NCI-H1105 treated with DMSO at 0.1 percent for 48 hours (cell line): ENCODE measurements at regions not wholly inside any gene's neighbourhood (a gene's known extent, or its start where the extent isn't known, plus 50 kb on each side); places are given as distances from the start of the nearest gene placed in this dataset.

ENCODE experiments used
- DNase-seq: peaks from one replicate; lab custom pipeline; 2025; lab: John Stamatoyannopoulos, UW

DNA sequence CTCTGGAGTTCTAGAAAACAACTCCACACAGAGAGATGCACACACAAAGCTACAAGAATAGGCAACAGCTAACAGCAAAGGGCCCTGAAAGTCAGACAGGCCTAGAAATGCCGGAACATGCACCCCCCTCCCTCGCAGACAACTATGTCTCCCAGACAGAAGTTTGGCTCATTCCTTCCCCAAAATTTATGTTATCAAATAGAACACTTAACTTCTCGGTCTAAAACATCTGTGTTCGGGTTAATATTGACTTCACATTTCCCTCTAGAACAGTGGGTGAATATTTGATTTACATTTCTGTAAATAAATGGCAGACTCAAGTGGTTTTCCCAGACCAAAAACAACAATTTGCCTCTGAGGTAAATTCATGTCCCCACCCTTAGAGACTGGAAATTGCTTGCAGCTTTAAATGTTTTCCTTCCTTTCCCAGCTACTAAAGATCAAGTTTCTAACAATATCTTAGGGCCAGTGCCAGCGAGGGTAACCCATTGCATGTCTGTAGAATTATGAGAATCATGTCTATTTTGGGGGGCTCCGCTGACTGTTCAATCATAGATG lies 92.5 kb upstream of the INHBA start:
- DNase-seq, result no peak

DNA sequence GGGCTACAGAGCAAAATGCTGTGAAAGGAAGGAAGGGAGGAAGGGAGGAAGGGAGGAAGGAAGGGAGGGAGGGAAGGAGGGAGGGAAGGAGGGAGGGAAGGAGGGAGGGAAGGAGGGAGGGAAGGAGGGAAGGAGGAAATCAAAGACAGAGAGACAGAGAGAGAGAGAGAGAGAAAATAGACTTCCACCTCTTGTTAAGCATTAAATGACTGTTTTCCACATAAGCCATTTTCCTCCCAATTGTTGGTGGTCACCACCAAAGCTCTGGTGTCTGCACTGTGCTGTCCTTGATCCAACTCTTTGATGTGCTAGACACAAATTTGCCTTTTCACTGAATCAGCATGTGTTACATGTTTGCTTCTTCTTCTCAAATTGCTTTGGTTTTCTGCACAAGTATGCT lies 90.7 kb upstream of the INHBA start:
- no peak for DNase-seq

DNA sequence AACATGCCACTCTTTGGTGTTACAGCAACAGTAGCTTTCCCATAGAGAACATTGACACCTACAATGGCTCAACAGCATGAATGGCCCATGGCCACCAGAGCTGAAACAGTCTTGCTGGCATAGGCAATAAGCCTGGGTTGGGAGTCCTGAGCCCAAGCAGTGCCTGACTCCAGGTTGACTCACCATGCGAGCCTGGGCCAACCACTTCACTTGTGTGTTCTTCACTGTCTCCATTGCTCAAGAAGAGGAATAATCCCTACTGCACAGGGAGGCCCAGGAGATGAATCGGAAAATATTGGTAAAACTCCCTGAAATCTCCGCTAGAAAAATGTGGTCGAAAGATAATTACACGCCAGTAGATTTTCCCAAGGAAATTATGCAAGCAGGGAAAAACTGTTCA lies 89.2 kb upstream of the INHBA start:
- no peak for DNase-seq

DNA sequence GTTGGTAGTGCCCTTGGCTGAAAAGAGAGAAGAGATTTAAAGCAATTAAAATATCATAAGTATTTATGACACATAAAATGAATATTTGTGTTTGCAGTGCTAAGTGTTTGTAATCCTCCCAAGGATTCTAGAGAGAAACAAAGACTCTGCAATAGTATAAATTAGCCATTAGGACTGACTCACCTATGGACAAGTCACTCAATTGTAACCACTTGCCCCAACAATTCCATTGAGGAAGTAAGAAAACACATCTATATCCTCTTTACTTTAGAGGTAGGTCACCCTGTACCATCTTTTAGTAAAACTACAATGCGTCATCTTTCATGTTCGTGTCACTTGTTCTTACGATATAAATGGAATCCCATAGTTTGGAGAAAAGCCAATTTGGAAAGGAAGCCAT lies 85.7 kb upstream of the INHBA start:
- DNase-seq, result no peak

DNA sequence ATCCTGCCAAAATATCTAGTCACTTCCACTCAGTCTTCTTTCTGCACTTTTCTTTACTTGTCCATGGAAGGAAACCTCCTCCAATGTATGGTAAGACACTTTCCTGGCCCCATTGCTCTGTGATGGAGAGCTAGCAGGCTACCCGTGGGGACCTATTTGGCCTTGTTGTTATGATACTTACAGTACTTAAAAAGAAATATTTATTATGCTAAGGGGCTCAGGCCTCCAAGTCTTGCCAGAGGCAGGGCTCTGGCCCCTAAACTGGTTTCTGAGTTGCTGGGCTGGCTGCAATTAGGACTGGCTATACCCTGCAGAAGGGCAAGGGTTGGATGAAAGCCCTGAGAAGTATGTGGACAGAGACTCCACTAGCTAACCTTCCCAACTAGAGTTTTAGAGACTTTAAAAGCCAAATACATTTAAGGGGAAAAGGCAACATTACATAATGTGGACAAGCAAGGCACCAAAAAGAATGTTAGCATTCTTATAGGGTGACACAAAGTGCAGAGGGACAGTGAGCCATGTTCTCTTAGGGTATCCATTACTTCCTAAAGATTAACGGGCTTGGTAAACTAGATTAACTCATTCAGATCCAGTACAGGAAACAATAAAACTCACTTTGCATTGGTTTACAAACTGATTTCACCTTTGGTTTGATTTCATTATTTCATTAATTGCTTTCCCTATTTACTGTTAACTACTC lies 84.9 kb upstream of the INHBA start:
- DNase-seq, result no peak

DNA sequence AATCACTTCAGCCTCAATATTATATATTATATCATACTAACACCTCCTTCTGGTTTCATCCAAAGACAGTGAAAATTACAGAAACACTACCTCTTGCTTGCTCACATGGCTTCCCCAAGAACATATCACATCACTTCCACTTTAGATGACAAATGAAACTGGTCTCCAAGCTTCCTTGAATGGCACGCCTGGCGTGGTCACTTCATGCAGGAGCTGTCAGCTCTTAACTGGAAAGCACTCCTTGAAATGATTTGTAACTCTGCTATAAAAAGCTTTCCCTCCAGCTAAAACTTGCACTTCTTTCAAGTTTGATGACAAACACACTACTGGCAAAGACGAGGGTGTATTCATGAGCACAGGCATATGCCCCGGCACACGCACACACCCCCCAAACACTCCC lies 84.1 kb upstream of the INHBA start:
- no peak for DNase-seq

DNA sequence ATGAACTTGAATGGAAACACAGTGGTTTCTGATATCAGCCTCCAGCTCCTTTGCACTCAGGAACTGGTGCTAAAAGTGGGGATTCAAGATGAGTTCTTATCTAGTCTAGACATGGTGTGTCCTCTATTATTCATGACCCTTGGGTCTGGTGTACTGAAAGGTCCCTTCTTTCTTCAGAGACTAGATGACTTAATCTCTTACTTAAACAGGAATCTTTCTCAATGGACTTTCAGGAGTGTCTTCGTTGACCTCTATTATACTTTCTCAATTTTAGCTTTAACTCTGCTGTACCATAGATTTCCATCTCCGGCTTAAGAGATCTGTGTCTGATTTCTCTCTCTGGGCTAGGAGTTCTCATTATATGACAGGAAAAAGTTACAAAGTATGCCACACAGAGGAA lies 83.5 kb upstream of the INHBA start:
- no peak for DNase-seq

DNA sequence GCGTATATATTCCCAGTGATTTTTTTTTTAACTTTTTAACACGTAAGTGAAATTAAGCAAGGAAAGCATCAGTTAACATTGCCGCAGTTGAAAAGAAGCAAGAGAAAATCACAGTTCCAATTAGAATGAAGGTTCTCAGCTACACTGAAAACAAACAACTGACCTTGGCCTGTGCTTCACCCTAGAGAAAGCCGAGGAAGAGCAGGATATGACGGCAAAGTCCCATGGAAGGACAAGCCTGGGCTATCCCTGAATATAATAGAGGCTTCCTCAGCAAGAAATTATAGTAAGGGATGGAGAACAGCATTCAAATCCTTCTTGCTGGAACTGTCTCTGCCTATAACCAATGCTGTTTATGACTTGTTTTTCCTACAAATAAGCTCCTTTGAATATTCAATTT lies 83.0 kb upstream of the INHBA start:
- no peak for DNase-seq

DNA sequence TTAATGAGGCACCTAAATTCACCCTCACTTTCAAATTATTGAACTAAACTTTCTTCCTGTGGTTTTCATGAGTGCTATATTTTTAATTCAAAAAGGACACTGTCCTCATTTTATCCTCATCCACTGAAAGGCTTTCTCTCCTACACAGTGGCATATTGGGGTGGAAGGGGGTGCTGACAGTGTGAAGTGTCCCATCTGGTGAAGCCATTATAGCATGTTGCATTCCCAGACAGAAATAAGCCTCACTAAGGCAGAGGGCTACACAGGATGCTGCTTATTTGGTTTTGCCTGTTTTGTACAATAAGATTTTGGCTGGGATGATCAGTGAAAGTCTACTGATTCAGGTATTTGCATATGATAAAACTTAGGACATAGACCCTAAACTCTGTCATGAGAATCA lies 82.4 kb upstream of the INHBA start:
- no peak for DNase-seq

DNA sequence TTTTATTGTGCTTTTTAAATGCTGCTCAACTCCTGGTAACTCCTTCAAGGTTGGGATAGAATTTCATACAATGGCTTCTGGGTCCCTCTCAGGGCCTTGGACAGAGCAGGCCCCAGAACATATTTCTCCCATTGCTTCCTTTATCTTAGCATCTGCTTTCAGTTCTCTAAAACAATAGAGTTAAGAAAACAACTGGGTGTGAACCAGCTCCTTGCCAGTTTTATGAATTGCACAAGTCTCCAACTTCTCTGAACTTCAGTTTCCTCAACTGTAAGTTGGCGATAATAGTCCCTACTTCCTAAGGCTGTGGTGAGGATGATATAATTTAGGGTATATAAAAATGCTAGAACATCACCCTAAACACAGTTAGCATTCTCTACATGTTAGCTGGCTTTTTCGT lies 77.0 kb upstream of the INHBA start:
- DNase-seq, result no peak

DNA sequence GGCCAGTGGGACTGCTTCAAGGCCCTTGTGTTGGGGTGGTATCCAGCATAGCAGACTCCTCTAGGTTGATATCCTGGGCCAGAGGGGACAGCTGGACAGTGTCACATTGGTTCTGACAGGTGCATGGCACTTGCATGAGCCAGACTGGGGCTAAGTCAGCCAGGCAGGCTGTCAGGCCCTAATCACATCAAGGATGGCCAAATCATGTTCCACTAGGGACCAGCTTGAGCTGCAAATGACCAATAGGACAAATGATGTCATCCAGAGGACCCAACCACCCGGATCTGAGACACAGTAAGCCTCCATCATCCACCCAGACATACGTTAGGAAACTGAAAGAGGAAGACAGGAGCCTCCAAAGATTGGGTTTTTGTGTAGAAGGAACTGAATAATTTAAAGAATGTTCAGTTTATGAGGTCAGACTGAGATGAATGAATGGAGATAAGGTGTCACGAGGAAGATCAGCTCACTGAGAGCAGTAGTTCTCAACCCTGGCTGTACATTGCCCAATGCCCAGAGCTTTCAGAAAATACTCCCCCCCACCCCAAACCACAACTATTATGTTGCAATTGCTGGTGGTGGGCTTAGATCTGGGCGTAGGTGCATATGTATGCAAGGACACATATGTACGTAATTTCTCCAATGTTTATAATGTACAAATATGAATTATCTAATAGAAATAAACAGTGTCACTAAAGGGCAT lies 75.2 kb upstream of the INHBA start:
- no peak for DNase-seq

DNA sequence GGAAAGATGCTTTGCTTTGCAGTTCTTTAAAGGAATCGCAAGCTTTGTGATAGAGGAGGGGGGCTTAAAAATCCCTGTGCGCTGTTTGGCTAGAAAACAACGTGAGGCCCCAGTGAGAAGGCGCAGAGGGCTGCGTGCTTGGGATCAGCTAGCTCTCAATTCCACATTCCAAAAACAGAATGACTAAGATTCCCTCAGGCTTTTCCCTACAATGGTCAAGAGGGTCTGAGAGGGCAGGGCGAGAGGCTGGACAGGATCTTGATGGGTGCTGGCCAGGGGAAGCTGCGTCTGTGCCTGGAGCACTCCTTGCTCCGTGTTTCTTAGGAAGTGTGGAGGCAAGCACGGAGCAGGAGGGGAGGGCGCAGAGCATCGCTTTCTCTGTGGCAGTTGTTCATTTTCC lies 72.1 kb upstream of the INHBA start:
- DNase-seq, result no peak

DNA sequence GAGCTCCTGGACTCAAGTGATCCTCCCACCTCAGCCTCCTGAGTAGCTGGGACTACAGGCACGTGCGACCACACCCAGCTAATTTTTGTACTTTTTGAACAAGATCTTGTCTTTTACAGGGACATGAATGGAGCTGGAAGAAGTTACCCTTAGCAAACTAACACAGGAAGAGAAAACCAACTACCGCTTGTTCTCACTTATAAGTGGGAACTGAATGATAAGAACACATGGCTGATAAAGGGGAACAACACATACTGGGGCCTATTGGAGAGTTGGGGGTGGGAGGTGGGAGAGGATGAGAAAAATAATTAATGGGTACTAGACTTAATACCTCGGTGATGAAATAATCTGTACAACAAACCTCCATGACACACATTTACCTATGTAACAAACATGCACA lies 70.9 kb upstream of the INHBA start:
- DNase-seq, result no peak

DNA sequence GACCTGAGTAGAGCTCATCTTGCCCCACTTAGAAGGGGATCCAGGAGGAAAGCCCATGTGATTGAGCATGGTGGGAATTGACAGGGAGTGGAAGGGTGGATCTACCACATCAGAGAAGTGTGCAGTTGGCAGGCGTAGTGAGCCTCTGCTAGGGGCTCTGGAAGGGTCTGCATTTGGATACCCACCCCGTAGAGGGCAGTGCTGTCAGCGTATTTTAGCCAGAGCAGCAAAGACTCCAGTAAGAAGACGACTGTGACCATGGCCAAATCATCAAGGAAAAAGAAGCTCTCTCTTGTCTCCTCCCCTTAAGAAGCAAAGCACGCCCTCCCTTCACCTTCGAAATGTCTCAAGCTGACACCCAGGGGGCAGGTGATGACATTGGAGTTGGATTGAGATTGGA lies 68.8 kb upstream of the INHBA start:
- DNase-seq, result no peak

DNA sequence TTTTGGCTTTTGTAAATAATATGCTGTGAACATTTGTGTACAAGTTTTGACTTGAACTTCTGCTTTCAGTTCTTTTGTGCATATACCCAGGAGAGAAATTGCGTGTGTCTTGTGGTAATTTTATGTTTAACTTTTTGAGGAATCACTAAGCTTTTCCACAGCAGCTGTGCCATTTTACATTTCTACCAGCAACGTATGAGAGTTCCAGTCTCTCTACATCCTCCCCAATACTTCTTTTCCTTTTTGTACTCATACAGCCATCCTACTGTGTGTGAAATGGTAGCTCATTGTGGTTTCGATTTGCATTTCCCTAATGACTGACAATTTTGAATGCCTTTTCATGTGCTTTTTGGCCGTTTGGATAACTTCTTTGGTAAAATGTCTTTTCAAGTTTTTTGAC lies 66.3 kb upstream of the INHBA start:
- no peak for DNase-seq

DNA sequence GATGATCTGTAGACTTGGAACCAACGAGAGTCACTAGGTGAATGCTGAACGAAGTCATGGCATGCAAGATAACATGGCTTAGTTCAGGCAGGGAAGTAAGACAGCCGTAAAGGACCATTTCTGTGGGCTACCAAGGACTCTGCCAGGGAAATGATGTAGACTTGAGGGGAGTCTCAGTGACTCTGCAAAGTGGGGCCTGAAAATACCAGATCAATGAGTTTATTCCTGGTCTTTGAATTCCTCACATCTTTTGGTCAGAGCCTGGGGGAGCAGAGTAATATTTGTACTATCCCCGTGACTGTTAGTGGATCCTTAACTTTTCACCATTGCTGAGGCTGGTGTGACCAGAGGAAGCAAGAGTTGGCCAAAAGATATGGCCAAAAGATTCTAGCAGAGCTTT lies 60.7 kb upstream of the INHBA start:
- DNase-seq, result no peak

DNA sequence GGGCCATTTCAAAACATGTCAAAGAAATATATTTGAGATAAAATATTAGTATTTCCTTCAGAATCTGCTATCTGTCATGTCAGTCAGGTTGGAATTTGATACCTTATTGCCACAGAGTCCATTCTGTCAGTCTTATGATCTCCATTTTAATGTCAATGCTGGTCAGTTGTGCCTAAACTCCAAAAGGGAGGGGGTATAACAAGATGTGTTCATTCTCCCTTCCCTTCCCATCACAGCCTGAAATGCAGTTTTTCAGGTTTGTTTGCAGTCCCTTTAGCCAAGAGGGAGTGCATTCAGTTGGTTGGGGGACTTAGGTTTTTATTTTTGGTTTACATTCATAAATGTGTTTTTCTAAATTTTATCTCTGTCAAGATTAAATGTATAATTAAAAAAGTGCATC lies 59.8 kb upstream of the INHBA start:
- DNase-seq, result no peak

DNA sequence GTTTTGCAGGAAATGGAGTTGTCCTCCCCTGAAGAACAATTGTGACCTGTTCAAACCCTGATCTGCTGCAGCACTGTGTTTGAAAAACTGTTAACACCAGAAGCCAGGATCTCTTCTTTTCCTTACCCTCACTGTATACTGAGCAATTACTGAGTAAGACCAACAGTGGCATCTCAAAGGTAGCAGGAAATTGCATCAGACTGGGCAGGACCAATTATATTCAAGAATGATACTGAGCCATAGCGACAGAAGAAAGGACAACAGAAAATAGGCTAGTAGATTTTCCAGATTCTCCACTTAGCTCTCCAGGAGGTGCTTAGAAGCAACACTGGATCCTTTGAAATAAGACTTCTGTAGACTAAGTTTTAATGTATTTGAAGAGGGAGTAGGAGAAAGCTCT lies 57.4 kb upstream of the INHBA start:
- DNase-seq, result no peak

DNA sequence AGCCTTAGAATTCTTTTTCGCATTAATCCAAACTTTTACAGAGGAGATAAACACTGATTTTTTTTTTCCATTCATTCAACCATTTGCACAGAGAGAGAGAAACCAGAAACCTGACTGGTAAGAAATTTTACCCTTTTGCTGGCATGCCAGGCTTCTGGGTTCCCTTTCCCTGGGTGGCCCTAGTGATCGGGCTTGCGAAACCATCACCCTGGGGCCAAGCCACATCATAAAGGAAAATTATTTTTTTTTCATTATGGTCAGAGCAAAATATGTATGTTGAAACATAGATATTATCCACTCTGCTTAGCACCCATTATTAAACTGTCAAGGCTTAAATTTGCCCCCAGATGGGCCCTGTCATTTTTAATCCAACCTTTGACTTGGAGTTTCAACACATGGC lies 55.4 kb upstream of the INHBA start:
- DNase-seq, result no peak

DNA sequence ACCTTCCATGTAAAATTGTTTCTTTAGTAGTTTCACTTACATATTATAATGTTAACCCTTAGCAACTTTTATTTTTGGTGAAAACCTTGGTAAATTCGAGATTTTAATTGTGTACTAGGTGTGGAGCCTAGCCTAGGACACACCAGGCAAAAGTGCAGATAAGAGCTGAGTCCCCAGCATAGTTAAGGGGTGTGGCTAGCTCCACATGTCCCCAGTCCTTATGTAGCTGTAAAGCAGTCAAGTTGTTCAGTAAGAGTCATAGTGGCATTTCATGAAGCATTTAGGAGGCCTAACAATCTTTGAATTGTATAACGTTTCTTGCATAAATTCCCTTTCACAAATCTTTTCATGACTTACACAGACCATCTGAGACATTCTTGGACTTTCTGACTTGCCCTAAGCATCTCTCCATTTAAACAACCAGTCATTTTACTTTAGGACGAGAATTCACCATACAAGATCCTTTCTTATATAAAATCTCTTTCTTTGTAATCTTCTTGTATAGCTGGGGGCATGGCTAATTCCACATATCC lies 53.8 kb upstream of the INHBA start:
- no peak for DNase-seq

DNA sequence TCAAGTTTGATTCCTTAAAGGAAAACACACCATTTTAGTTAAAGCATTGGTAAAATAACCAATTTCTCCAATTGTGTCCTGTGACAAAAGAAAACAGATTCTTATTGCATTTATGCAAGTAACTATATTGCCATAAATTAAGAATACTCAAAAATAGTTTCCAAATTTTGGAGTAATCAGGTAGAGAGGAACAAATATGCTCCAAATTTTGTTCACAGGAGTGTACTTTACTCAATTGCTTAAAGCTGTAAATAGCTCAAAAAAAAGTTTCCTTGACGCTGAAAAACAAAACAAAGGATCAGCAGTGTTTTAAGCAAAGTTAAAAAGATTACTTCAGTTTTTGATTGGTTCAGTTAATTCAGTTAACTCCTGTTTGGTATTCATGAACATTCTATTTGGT lies 52.2 kb upstream of the INHBA start:
- no peak for DNase-seq

DNA sequence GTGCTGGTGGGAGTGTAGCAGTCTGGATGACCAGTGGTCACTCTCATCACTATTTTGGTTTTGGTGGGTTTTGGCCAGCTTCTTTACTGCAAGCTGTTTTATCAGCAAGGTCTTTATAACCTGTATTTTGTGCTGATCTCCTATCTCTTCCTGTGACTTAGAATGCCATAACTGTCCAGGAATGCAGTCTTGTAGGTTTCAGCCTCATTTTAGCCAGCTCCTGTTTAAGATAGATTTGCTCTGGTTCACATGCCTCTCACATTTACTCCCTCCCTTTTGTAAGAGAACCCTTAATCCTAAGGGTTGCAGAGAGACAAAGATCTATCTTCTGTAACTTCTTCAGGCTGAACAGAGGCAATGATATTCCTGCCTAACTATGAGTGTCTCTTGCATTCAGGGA lies 51.2 kb upstream of the INHBA start:
- DNase-seq, result no peak
